NCI-H2107 treated with DMSO at 0.1 percent for 48 hours (cell line): ENCODE measurements at regions not wholly inside any gene's neighbourhood (a gene's known extent, or its start where the extent isn't known, plus 50 kb on each side); places are given as distances from the start of the nearest gene placed in this dataset.

Experiments used
- DNase-seq: peaks from one replicate; lab custom pipeline; 2025; ENCODE audit not compliant: unreplicated experiment; lab: John Stamatoyannopoulos, UW

GRCh38 chr2:217182926-217183325, 323.1 kb upstream of the TNP1 start:
- no peak for DNase-seq

DNA sequence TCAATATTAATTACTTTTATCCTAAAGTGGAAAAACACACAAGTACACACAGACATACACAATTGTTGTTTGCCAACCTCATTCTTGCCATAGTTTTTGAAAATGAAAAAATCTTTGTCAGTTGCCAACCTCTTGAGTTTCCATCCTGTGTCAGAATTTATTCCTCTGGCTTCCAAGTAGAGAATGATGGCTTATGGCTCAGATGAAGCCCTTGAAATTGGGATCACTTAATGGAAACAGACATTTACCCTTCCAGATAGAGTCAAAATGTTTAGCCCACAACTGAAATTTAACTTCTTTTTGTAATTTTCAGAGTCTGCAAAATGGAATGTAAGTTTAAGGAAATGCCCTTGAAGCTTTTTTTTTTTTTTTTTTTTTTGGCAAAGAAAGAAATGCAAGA, 321.6 kb upstream of the TNP1 start:
- no peak for DNase-seq

- DNase-seq: no peak
Measured at GRCh38 chr2:217179854-217180253, 320.0 kb upstream of the TNP1 start.

GRCh38 chr2:217178341-217178740, 318.5 kb upstream of the TNP1 start:
- DNase-seq: no peak

GRCh38 chr2:217177720-217178119, 317.9 kb upstream of the TNP1 start:
- no peak for DNase-seq

DNA sequence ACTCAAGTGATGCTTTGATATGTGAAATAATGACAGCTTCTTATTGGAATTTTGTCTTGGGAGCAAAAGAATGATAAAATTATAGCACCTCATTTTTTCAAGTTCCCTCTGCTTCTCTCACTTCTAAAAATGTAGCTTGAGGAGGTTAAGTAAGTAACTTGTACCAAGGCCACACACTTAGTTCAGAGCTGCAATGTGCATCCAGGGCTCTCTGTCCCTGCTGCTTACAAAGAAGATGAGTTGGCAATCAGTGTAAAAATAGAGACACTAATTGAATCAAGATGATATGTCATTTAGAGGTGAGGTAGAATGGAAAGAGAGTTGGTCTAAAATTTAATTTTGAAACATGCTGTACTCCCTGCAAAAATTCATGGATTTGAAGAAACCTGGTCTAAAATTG, 312.0 kb upstream of the TNP1 start:
- DNase-seq: no peak

- DNase-seq: no peak
Measured at GRCh38 chr2:217168496-217168895, 308.6 kb upstream of the TNP1 start.

- no peak for DNase-seq
Measured at GRCh38 chr2:217167531-217167930, 307.7 kb upstream of the TNP1 start.

- peak; percentile 72 for DNase-seq
Measured at GRCh38 chr2:217166241-217166850, 306.5 kb upstream of the TNP1 start.

DNA sequence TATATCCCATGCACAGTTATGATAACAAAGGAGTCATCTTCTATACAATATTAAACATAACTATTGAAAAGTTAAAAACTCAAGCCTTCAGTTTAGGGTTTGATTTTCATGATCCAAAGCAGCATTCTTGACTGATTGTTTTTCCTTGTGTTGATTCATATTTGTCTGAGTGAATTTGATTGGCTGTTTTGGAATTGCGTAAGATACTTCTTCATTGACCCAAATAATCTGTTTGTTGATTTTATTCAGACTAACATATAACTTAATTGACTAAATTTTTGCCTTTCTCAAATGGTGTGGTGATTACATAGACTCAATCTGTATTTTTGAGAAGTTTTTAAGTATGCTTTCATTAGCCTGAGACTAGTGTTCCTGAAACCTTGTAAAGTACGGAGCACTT, 305.7 kb upstream of the TNP1 start:
- no peak for DNase-seq

GRCh38 chr2:217163987-217164386, 304.1 kb upstream of the TNP1 start:
- no peak for DNase-seq

DNA sequence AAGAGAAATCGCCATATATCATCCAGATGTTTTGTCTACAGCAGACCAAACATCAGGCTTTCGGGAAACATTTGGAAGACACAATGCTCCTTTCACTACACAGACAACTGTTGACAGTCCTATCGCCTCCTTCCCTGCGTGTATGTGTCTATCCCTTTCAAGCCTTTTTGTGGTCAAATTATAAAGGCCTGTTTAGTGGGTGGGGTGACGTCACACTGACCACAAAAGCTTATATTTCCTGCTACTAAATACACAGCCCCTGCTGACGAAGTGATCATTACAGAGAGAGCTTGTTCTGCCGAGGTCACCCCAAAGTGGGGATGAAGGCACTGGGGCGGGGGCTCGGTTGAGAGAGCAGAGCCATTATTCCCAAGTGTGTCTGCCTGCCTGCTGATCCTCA, 302.7 kb upstream of the TNP1 start:
- peak; percentile 89 for DNase-seq

DNA sequence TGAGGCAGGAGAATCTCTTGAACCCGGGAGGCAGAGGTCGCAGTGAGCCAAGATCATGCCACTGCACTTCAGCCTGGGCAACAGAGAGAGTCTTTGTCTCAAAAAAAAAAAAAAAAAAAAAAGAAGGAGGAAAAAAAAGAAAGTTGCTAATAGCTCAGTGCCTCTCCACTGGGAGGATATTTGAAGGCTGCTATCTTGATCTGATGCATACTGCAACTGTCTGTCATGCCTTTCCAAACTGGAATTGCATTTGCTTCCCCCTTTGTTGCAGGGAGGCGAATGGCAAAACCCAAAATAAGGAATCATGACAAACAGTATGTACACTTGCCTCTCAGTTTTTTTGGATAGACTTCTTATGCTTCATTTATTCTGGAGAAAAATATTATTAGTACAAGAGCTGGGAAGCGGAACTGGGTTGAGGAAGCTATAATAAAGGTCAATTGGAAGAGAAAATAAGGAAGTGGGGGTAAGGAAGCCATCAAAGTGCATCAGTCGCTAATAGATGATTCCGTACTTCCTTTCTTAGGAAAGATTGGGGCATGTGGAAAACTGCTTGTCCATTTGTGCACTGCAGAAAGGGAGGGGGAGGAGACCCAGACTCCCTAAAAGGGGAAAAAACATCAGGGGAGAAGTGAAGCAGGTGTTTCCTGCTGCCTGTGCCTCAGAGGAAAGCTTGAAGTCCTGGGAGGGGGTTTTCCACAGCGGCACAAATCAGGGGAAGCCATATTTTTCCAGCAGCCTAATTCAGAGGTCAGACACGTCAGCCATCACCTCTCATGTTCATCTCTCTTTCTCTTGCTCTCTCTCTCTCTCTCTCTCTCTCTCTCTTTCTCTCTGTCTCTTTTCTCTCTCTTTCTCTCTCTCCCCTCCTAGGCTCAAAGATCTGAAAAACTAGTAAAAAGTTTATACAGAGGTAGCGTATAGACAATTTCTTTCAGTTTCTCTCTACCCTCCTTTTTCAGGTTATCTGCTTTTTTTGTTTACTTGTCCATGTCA, 301.4 kb upstream of the TNP1 start:
- DNase-seq: no peak

DNA sequence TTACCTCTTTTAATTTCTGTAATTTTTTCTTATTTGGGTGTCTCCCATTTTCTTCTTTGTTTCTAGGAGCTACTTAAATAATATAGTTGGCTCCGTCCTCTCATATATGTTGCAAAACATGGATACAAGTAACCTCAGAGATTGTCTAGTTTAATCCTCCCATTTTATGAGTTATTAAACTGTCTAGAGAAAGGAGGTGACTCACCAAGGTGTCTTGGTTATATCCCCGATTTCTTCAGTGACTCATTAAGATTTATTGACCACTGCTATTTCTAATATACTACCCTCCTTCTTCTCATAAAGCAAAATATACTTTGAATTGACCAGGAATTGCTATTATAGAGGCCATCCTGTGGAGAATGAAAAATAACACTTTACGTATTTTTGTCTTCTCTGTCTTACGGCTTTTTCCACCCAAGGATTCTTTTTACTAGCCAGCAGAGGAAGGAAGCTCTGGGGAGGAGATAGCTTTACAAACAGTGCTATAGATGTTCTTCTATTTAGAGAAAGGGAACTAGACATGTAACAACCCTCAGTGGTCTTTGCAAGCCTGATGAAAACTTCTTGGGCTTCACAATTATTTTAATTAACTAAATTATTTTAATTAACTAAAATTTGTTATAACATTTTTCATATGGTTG, 300.4 kb upstream of the TNP1 start:
- no peak for DNase-seq

DNA sequence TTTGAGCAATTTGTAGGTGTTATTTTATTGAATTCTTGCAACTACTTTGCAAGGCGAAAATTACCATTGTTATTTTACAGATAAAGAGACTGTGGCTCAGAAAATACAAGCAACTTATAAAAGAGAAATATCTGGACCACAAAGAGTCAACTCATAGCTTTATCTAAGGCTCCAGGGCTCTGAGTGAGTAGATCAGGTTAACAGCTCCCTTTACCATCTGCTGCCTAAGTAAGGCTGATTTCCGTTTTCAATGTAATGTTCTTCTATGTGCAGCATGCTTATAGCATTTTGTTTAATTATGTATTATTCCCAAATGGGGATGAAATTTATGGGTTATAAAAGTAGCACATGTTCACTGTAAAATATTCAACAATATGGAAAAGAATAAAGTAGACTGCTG, 299.1 kb upstream of the TNP1 start:
- DNase-seq: no peak

GRCh38 chr2:217157581-217157980, 297.7 kb upstream of the TNP1 start:
- DNase-seq: no peak

GRCh38 chr2:217156801-217157200, 296.9 kb upstream of the TNP1 start:
- no peak for DNase-seq

GRCh38 chr2:217154923-217155322, 295.1 kb upstream of the TNP1 start:
- no peak for DNase-seq

DNA sequence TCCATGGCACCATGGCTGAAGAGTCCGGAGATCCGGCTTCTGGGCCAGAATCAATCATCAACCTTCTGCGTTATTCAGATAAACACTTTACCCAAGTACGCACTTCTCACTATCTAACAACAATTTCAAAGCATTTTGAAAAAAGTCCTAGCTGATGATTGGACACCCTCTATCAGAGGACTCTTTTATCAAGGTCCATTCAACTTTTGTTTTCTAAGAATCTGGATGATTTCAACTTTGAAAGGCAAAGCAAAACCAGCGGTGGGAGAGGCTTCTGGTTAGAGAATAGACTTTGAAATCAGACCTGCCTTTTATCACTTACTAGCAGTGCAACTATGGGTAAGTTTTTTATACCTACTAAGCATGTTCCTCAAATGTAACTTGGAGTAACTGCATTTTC, 293.6 kb upstream of the TNP1 start:
- DNase-seq: no peak

DNA sequence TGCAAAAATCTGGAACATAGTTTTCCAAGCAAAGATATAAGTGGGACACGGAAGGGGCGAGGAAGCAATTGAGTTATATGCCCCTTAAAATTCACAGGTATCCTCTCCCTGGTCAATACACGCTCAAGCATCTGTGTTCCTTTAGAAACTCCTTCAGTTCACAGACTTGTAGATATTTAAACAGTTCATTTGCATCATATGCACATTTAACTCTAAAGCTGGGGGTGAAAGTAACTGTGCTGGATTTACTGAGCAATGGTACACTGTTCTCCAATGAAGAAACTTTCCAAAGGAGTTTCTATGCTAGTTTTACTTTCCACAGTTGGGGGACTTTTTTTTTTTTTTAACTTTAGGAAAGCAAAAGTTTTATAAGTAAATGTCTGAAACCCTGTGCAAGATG, 293.0 kb upstream of the TNP1 start:
- DNase-seq: no peak

DNA sequence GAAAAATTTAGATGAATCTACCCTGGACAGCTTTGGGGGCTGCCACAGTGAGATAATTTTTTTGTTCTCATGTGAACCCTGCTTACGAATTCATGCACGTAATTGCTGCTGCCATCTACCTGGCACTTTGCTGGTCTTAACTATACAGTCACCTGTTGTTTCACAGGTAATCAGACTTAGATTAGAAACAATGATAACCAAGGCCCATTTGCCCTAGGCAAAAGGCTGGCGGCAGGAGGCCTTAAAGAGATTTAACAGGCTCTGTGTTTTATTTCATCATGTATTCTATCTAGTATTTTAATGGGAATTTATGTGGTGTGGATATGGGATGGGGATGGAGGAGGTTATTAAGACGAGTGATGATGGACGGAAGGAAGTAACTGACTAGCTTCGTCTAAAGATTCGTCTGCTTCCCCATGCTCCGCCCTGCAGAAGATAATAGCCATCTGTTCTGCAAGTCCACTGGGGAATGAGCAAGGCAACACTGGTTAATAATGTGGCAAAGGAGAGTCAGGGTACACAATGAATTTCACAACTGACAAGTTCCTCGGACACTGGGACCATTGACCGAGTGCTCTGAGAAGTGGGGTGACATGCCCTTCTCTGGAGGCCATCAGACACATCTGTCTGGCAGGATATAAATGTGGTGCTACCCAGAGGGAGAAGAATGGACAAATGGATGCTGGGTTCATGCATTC, 291.8 kb upstream of the TNP1 start:
- DNase-seq: no peak
